ENCODE measurements at regions not wholly inside any gene's neighbourhood (a gene's known extent, or its start where the extent isn't known, plus 50 kb on each side); places are given as distances from the start of the nearest gene placed in this dataset.

DNA sequence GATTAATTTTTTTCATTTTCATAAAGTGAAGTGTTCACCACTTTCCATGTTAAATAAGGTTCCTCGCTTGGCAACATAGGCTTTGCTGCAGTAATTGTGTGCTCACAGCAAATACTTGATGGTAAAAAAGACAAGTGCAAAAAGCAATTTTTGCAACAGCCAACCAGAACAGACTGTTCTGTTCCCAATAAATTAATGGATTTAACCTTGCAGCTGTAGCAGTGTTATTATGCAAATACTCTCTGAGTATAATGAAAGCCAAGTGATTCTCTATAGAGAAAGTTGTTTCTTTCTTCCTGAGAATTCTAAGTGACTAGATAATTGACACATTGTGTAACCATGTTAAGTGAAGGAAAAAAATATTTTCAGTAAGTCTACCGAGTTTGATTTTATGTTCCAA is 183.7 kb upstream of the NAALADL2 start:
- DNase-seq: no peak

DNA sequence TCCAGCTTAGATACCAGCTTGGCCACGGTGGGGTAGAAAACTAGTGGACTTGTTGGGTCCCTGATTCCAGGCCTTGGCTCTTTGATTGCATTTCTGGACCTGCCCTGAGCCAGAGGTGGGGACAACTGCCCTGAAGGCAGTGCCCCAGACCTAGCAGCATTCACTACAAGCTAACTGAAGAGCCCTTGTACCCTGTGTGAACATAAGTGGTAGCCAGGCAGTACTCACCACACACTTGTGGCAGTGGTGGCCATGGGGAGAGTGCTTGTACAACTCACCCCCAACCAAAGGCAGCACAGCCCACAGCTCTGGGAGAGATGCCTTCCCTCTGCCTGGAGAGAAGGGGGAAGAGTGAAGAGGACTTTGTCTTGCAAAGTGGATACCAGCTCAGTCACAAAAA is 177.3 kb upstream of the NAALADL2 start:
- DNase-seq: no peak

DNA sequence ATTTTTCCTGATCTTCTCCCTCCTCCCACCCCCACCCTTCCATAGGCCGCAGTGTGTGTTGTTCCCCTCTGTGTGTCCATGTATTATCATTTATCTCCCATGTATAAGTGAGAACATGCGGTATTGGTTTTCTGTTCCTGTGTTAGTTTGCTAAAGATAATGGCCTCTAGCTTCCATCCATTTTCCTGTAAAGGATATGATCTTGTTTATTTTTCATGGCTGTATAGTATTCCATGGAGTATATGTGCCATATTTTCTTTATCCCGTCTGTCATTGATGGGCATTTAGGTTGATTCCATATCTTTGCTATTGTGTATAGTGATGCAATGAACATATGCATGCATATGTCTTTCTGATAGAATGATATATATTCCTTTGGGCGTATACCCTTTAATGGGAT is 173.3 kb upstream of the NAALADL2 start:
- DNase-seq: no peak

DNA sequence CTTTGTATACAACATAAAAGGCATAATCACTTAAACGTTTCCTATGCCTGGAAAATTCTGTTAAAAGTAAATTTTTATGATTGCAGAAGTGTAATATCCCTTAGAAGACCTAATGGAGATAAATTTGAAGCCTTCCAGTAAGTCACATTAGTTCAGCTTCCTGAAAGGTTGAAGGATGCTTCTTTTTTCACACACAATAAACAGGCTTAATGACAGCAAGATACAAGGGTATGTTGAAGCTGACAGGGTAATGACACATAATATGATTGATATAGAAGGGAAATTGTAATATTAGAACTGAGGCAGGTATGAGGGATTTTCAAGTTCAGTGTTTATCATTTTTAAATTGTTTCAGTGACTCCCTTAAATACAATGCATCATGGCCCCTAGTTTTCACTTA is 161.8 kb upstream of the NAALADL2 start:
- no peak for DNase-seq

DNA sequence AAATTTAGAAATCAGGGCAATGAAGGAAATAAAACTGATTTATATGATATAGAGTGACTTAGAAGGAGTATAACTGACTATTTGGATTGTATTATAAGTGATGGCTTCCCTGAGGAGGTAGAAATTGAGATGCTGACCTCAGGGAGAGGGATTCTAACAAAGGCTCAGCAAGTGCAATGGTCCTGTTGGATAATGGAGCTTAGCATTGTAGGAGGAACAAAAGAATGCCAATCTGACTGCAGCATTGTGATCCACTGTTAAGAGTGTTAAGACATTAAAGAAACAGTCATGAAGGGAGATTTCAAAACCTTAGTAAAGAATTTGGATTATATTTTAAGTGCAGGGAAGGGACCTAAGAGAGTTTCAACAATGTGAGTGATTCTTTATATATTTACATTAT is 158.4 kb upstream of the NAALADL2 start:
- DNase-seq: no peak

DNA sequence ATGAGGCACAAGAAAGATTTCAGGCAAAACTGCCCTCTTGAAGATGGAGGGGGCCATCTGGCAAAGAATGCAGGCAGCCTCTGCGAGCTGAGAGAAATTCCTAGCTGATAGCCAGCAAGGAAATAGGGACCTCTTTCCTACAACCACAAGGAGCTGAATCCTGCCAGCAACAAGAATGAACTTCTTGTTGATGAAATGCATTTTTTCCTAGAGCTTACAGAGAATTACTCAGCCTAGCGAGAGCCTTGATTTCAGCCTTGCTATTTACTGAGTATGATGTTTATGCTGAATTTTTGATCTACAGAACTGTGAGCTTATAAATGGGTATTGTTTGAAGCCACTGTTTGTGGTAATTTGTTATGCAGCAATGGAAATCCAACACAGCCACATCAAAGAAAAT is 148.5 kb upstream of the NAALADL2 start:
- DNase-seq: no peak

DNA sequence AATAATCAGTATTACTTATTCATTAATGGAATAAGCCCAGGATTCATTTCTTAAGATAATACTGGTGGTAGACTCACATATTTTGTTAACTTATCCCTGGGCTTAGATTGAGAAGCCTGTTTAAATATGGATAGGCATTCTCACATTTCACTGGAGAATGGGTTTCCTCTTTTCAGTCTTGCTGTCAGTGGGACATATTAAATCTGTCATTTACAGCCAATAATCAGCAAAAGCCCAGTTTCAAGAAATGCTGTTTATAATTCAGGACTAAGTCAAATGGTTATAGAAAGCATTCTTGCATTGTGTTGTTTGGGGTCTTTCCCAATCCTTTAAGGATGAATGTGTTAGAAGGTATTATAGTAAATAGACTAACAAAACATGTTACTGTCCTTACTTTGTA is 143.7 kb upstream of the NAALADL2 start:
- DNase-seq: no peak

DNA sequence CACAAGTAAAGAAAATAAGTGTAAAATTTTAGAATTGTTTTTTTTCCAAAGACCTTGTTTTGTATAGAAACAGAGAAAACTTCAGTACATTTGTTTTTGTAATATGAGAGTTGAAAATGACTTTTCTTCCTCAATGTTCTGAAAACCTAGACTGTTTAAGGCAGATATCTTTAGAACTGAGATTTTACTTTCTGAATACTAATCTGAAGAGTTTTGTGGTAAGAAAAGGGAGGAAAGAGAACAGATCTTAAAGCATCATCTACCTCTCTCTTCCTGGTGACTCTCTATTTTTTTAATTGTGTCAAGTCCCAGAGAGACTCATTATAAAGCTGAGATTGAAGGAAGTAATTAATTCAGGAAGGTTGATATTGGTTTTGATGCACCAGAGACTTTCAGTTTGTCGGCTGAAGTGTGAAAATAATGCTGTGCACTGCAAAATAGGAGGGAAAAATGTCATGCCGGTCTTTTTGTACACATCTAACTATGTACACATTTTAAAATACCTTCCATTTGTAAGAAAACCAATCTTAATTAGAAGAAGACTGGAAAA is 142.1 kb upstream of the NAALADL2 start:
- DNase-seq: no peak

DNA sequence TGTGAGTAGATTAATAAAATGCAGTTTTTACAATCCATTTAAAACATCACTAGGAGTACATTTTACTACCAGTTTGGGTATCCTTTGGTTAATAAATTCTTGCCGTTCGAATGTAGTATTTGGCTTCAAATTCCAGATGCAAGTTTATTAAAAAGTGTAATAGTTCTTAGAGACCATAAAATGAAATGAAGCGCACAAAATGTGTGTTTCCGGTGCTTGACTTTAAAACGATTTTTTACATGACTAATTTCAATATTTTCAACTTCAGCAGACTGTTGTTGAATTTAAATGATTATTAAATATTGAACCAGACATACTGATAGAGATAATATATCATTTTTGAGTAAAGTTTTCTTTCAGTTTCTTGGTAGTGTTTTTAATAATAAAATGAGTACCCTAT is 138.4 kb upstream of the NAALADL2 start:
- no peak for DNase-seq

DNA sequence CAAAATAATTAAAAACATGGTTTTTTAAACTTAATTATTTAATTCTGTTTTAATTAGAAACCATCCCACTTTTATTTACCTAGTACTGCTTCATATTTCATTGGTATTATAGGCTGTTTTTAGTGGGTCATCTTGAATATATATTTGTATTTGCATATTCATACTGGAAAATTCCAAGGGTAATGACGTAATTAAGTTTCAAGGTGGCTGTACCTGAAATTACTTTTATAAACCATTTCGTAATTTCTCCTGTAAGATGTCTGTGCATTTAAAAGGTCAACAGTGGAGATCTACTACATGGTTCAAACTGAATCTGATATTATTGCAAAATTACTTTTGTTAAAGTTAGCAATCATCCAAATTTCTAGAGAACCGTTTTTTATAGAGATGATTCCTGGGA is 133.8 kb upstream of the NAALADL2 start:
- no peak for DNase-seq

DNA sequence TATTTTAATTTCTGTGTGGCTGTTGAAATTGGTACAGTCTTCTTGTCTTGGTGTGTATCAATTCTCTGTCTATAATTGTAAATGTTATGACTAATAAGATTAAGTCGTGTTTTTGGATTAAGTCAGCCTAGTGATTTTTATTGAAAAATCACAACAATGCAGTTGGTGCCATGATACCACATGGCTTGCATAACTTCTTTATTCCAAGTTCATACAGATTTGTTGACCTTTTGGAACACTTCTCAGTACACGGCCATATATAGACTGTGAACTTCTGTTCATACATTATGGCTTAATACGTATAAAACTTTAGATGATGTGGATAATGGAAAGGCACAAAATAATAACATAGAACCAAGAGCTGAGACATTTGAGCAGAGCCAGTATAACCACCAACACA is 121.2 kb upstream of the NAALADL2 start:
- no peak for DNase-seq

DNA sequence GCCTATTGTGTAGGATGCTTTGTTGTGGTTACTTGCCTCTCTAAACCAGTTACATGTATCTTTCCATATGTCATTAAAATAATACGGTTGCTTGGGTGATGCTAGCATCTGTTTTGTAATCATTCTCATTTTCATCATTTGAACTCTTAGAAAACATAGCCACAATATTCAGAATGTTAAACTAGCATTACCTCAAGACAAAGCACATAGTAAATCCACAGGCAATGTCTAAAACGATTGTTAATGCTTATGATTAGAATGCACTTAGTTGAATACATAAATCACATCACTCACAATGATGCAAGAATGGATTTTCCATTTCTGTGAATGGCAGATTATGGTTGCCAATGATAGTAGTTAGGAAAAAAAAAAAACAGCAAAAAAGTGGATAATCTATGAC is 110.0 kb upstream of the NAALADL2 start:
- no peak for DNase-seq

DNA sequence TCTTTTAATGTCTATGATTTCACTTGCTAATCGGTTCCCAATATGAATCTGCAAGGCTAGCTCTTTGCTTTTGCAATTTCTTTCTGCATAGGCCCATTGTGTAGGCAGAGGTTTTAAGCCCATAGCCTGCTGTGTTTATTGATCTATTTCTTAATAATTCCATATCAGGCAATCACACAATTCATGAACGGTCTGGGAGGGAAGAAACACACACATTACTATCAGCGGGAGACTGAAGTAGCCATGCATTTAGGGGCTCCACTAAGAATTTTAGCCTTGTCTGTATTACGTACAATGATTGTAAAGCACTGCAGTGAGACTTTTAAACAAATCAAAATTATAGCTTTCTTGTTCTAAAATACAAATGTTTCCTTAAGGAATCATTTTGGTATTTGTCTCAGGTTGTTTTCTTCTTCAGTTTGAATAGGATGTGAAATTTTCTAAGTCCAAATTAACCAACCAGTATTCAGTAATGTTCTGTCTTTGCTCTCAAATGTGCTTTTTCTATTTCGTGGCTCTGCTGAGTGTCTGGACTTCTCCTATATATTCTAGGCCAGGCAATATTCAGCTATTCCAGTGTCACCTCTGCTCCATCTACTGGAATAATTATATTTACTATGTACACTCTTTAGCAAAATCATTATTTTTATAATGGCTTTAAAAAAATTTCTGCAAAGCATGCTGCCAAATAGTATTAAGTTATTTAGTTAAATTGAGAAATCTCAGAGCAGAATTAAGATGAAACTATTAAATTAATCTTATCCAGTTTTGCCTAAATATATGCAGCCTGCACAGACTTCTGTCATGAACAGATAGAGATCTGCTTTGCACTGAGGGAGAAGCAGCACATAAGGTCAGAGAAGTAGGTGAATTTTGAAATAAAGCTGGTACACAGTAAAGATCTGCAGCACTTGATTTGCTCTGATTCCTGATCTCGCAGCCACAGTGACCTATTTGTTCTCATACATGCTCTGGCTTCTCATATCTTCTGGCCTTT is 103.0 kb upstream of the NAALADL2 start:
- DNase-seq: no peak

DNA sequence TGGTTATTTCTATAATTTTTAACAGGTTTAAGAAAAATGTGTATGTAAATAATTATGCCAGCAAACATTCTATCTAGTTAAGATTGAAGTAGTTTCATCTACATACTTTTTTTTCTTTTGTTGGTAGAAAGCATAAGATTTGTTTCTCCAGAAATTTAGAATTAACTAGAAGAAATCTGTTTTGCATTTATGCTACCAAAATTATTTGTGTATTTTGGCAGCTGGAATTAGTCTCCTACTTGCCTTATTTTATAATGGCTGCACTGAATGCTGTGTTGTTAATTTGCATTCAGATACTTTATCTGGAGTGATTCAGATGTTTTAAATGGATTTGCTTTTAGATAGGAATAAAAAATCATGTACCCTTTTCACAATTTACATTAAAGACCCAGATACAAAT is 100.2 kb upstream of the NAALADL2 start:
- no peak for DNase-seq

DNA sequence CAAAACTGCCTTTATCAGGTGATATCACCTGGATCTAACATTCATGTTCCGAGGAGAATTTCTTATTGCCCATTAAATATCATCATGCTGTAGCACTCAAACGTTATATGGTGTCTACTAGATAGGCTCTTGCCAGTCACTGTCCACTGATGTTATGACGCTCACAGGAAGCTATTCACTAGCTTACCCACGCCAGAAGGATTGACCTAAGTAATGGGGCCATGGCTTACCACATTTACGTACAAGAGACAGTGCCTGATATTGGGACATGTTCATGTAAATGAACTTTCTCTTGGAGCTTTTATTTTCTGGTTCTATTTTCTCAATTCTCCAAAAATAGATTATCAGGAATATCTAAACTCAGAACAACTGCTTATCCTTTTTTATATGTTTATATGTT is 91.7 kb upstream of the NAALADL2 start:
- DNase-seq: no peak

DNA sequence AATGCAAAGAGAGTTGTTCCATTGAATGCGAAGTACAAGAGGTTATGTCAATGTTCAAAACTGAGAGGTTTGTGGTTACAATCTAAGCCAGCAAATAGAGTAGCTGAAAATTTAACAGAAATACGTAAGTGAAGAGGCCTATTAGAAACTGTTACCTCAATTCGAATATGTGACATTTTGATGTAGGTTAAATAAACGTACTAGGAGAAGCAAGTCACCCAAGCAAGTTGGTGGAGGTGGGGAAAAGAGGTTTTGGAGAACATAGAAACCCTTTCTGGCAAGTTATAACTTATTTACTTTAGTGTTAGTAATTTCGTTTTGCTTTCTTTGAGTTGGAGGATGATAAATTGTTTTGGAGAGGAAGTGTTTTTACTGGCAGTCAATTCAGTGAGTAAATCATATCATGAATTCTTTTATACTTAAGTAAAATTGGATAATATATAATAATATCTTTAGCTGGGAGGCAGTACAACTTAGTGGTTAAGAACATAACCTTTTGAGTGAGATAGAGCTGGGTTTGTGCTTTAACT is 91.2 kb upstream of the NAALADL2 start:
- DNase-seq: no peak

DNA sequence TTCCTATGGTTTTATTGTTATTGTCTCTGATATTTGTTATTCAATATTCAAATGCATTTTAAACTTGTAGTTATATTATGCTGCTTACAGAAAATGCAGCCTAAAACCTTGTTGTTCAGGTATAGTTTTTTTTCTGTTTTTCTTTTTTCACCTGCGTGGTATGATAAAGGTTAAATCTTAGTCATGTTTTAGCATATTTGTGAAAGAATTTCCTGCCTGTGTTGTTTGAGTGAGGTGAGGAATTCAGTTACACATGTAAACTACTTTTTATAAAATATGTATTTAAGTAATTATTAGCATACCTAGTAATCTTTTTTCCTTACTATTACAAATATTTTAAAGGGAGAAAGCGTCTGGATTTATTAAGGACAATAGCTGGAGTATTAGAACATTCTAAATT is 90.0 kb upstream of the NAALADL2 start:
- DNase-seq: no peak

DNA sequence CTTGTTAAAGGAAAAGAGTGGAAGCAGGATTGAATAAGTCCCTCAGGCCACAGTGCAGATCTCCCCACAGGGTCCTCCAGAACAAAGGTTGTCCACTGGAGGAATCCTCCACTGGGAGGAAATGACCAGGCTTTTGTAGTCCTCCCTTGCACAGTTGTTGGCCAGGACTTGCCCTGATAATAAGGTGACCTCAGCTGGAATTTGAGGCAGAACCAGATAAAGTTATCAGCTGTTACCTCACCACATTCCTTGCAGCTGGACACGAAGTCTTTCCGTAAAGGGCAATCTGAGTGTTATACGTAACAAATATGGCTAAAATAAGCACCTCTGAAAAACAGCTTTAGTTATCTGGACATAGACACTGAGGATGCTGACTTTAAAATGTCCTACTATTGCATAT is 83.5 kb upstream of the NAALADL2 start:
- DNase-seq: no peak

DNA sequence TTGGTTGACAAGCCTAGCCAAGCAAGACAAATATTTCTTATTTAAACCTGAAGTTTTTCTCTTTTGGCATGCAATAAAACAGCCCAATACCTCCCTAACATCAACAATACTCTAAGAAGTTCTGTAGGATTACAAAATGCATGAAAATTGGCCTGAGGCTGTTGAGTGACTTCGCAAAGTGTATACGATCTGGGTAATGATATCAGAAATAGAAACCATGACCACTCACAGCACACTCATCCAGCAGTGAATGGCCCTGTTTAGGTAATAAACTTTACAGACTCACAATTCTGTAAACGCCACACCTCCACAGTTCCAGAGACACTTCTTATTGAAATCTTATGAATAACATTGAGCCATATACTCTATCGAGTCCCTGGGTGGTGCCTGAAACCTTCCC is 83.0 kb upstream of the NAALADL2 start:
- DNase-seq: no peak

DNA sequence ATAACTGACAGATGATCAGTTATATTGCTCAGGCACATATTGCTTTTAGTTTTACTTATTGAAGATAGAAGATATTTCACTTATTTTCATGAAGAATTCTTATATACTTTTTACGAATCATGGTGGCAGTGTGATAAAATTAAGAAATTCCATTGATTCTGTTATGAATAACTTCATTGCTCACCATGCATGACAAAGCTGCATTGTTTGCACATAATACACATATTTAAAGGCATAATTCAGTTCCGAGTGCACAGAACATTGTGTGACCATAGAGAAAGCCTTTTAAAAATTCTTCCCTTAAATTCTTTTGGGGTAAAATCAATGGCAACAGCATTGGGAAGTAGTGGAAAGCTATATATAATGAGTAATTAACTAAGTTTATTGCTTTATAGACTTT is 82.5 kb upstream of the NAALADL2 start:
- no peak for DNase-seq

DNA sequence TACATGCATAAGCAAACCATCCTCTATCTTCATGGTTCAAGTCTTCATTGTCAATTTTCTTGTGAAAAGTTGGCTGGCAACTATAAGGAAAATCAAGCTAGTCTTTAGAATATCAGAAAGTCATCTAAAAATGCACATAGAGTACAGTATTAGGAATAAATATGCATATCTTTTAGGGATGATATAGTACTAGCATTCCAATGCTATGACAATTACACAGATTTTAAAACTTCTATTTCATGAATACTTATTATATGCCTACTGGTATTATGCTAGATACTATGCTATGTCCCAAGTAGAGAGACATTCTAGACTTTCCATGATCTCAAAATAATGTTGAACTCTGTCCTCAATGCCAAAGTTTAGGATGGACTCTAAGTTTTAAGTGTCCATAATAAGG is 81.3 kb upstream of the NAALADL2 start:
- DNase-seq: no peak

DNA sequence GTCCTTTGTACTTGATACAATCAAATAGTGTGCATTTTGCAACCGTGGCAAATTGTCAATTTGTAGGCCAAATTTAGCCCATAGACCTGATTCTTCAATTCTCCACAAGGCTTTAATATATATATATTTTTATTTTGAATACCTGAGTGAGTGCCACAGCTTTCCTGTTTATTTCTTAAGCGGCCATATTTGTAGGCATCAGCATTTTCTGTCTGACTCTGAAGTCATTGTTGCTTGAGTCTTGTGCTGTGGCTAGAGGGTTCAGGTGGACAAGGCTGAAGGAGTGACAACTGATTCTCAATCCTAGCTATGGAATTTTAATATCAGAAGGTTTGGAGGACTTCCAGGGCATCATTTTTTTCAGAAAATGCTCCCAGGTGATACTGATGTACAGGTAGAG is 75.6 kb upstream of the NAALADL2 start:
- DNase-seq: no peak

DNA sequence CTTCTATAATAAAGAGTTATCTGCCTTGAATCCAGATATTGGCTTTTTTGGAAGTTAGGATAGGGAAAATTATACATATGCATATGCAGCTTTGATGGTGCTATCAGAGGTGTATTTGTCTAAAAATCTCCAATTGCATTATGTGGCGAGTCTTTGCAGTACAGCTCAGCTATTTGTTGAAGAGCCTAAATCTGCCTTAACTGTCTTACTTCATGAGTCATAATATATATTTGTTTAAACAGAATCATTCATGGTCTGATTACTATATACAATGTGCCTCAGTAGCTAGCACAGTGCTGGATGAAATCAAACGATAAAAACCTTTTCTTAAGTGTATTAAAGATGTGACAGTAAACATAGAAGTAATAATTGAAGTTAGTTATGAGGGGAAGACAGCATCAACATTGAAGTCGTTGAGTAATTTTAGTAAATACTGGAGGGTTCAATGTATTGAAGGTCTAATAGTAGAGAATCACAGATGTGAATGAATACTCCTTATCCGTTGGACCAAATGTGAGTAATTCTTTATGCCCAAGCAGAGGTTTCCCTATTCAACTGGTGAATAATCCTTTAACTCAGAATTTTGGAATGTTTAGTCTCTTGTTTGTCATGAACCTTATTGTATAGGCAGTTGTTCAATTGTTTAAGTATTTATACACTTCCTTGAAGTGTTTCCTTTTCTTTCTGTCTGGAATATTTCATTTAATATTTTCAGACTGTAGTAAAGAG is 74.8 kb upstream of the NAALADL2 start:
- DNase-seq: no peak

DNA sequence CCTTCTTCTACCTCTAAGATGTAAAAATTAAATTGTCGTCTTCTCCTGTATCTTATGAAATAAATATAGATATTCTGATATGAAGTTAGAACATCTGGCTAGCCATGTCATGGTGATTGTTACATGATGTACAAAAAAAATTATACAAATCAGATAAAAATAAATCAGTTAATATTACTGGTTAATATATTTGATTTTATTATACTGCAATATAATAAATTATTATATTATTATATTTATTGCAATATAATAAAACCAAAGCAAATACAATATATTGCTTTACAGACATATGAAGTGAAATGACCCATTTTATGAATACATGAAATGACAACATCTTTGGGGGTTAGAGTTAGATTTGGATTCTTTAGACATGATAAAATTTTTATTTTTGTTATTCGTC is 72.3 kb upstream of the NAALADL2 start:
- no peak for DNase-seq
